ENCODE measurements at regions not wholly inside any gene's neighbourhood (a gene's known extent, or its start where the extent isn't known, plus 50 kb on each side); places are given as distances from the start of the nearest gene placed in this dataset.

DNA sequence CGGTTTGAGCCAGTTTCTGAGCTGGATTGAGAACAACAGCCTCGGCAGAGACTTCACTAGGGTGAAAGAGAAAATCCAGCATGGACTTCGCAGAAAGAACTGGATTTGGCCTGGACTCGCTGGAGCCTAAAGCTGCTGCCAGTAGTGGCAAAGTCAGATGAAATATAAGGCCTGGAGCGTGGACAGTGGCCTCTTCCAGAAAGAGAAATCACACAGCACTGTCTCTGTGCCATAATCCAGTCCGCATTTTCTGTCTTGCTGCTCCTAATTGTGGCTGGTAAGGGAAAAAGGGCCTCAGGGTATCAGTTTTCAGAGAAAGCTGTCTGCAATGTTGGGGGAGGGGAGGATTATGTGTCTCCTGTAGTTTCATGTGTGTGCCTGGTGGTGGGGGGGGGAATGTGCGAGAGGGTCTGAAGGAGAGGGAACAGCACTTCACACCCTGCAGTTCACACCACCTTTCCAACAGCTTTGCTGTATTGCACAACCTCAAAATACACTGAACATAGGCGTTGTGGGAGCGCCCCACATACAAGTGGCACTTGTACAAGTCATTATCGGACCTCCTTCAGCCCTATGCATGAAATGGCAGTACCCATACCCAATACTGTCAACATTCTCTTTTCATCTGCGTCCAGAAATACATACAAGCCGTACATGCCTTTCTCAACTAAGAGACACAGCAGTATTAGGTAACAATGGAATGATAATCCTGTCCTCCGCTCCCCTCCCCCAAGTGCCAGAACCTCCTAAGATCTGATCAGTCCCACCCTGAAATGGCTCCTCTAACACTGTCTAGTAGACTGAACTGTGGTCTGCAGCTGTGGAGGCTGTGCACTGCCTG, 107.5 kb upstream of the ATF7IP start:
- ChIA-PET CTCF (interaction anchor here (0.7 to 2.0 kb wide), 10 partner anchors 18 to 511 kb away, joined by 3 to 8 read pairs (median 4); partner anchors contain the start of gene ATF7IP), POLR2A (interaction anchor here (0.7 to 1.3 kb wide), 6 partner anchors 108 to 1035 kb away, joined by 3 to 9 read pairs (median 4); partner anchors contain the start of gene ATF7IP)
- TF ChIP-seq, protein P1, sequence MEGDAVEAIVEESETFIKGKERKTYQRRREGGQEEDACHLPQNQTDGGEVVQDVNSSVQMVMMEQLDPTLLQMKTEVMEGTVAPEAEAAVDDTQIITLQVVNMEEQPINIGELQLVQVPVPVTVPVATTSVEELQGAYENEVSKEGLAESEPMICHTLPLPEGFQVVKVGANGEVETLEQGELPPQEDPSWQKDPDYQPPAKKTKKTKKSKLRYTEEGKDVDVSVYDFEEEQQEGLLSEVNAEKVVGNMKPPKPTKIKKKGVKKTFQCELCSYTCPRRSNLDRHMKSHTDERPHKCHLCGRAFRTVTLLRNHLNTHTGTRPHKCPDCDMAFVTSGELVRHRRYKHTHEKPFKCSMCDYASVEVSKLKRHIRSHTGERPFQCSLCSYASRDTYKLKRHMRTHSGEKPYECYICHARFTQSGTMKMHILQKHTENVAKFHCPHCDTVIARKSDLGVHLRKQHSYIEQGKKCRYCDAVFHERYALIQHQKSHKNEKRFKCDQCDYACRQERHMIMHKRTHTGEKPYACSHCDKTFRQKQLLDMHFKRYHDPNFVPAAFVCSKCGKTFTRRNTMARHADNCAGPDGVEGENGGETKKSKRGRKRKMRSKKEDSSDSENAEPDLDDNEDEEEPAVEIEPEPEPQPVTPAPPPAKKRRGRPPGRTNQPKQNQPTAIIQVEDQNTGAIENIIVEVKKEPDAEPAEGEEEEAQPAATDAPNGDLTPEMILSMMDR (IDR thresholded peaks at IDR 0.05; ENCODE audit: insufficient read depth, low read depth, low read length) = no peak
- H3K27me3 ChIP-seq (ENCODE audit: control insufficient read depth, insufficient read depth, low read length) = no peaks in the 10 kb centered on the region
- peak; percentile 95 for DNase-seq (ENCODE audit: low read depth)
- H3K4me3 ChIP-seq (ENCODE audit: low read depth, low read length) = no peak overlapping the region
- no peaks in the 10 kb centered on the region for H3K36me3 ChIP-seq (ENCODE audit: control insufficient read depth, insufficient read depth, low read length)

DNA sequence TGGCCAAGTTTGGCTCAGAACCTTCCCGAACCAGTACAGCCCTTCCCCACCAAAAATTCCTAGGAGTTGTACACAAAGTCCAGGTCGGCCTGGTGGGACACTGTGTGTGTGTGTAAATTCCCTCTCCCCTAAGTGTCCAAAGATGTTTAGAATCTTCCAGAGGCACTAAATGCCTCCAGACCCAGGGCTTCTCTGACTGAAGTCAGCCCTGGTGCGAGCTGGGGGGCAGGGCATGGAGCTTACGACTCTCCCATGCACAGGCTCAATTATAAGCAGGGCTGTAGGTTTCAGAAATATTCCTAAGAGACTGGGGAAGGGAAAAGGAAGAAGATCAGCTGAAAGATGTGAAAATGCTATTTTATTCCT, 106.9 kb upstream of the ATF7IP start:
- DNase-seq (ENCODE audit: low read depth) = no peak
- CTCF ChIA-PET = interaction anchor here (0.8 to 2.0 kb wide), 6 partner anchors 63 to 159 kb away, joined by 3 to 6 read pairs (median 4); no protein-coding TSS in a partner anchor
- TF ChIP-seq, protein P1 (IDR thresholded peaks at IDR 0.05; ENCODE audit: insufficient read depth, low read depth, low read length) = no peak
- H3K4me3 ChIP-seq (ENCODE audit: low read depth, low read length) = no peak overlapping the region
- no peaks in the 10 kb centered on the region for H3K27me3 ChIP-seq (ENCODE audit: control insufficient read depth, insufficient read depth, low read length)
- H3K36me3 ChIP-seq (ENCODE audit: control insufficient read depth, insufficient read depth, low read length) = no peaks in the 10 kb centered on the region
- POLR2A ChIA-PET = no interaction called here

DNA sequence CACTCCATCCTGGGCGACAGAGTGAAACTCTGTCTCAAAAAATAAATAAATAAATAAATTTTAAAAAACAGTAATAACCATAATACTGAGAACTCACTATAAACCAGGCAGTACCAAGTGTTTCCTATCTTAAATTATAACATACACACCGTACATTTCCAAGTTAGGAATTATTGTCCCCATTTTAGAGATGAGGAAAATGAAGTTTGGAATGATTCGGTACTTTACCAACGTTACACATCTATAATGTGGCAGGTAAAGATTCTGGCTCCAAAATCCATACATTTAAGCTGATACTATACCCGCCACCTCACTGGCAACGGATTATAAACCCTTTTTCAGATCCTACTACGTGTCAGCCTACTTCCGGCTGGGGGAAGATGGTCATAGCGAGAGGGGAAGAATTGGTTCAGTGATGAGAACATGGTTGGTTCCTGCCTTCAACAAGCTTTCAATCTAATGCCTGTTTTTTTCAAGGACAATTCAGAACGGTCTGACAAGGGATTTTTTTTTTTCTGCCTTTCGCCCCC, 105.9 kb upstream of the ATF7IP start:
- no peak overlapping the region for H3K4me3 ChIP-seq (ENCODE audit: low read depth, low read length)
- TF ChIP-seq, protein P1 (IDR thresholded peaks at IDR 0.05; ENCODE audit: insufficient read depth, low read depth, low read length) = no peak
- ChIA-PET POLR2A (no interaction called here), CTCF (interaction anchor here (0.7 to 1.0 kb wide), 4 partner anchors 63 to 1003 kb away, joined by 3 read pairs; no protein-coding TSS in a partner anchor)
- no peak for DNase-seq (ENCODE audit: low read depth)
- no peaks in the 10 kb centered on the region for H3K36me3 ChIP-seq (ENCODE audit: control insufficient read depth, insufficient read depth, low read length)
- no peaks in the 10 kb centered on the region for H3K27me3 ChIP-seq (ENCODE audit: control insufficient read depth, insufficient read depth, low read length)

DNA sequence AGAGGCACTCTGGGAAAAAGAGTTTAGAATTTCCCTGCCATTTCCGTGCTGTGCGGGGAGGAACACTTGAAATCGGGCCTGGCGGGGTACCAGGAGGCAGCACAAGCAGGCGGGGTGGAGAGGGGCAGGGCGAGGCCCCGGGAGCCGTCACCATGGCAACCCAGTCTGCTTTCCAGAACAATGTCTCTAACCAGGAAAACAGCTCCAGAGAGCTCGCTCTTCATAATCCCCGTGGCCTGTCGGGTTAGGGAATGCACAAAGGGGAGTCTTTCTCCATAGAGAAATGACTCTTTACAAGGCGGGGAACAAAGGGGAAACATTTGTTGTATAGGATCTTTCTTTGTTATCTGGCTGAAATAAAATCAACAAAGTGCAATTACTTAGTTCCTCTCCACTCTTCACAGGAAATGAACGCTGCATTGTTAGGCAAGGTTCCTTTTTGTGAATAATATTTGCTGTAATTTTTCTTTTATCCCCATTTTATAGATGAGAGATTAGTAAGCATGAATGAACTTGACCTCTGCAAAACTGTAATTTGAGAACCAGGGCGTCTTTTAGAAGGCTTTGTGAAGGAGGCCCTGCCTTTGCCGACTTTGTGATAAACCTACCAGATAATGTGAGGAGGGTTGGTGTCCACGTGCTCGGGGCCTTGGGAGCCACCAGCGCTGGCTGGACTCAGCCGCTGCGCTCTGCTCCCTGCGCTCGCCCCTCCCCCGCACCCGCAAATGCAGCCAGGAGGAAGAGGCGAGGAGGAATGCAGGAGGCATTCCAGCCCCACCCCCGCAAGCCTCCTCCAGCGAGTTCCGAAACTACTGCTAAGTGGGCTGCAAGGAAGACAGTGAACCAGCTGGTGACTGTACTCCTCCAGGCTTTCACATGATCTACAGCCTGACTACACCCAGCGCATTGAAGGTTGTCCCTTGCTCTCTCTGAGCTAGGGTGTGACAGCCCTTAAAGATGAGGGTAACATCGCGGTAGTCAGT, 105.2 kb upstream of the ATF7IP start:
- TF ChIP-seq, protein P1 (IDR thresholded peaks at IDR 0.05; ENCODE audit: insufficient read depth, low read depth, low read length) = no peak
- CTCF ChIA-PET = interaction anchor here (0.7 to 1.2 kb wide), 5 partner anchors 13 to 1004 kb away, joined by 3 read pairs; no protein-coding TSS in a partner anchor
- Histone ChIP-seq H3K36me3 (ENCODE audit: control insufficient read depth, insufficient read depth, low read length) (no peaks in the 10 kb centered on the region), H3K27me3 (ENCODE audit: control insufficient read depth, insufficient read depth, low read length) (no peaks in the 10 kb centered on the region), H3K4me3 (ENCODE audit: low read depth, low read length) (no peak overlapping the region)
- POLR2A ChIA-PET = no interaction called here
- DNase-seq (ENCODE audit: low read depth) = peak; percentile 69

Data from BJ (cell line).